Activated CD8-positive, alpha-beta memory T cell treated with anti-CD3 and anti-CD28 coated beads, Interleukin-2, amount 10 ng/mL, durations not matched to agents 7 days and 5 days (primary cell): ENCODE measurements at regions not wholly inside any gene's neighbourhood (a gene's known extent, or its start where the extent isn't known, plus 50 kb on each side); places are given as distances from the start of the nearest gene placed in this dataset.
"Not testable (repeated sequence)": the region's sequence is repeated elsewhere in the genome, so short reads cannot be mapped to it uniquely, and the experiment has no call there.

Experiments used
- ATAC-seq: fragments of 150-1000 bp; cut with Tn5 transposase; one replicate; pipeline ENCODE4 v1.10.0; 2021; ENCODE audit warnings: moderate library complexity
- CTCF ChIA-PET: fragments of 350-600 bp; sonication (Branson Sonifier 250); formaldehyde crosslinking; loops from one replicate; lab custom pipeline; 2021; ENCODE audit warnings: antibody characterized with exemption; lab: Charles Lee
- DNase-seq: peaks from one replicate; pipeline ENCODE4 v3.0.0-alpha.2; 2020
- H3K27ac Mint-ChIP-seq: one replicate; pipeline ENCODE4 v1.8.0; 2021; ENCODE audit warnings: mild to moderate bottlenecking, mixed read lengths
- H3K27me3 Mint-ChIP-seq: one replicate; pipeline ENCODE4 v1.8.0; 2021; ENCODE audit warnings: mixed read lengths
- H3K36me3 Mint-ChIP-seq: one replicate; pipeline ENCODE4 v1.8.0; 2021; ENCODE audit warnings: mild to moderate bottlenecking, mixed read lengths
- H3K4me1 Mint-ChIP-seq: one replicate; pipeline ENCODE4 v1.8.0; 2021; ENCODE audit warnings: mixed read lengths
- H3K4me3 Mint-ChIP-seq: one replicate; pipeline ENCODE4 v1.8.0; 2021; ENCODE audit warnings: mild to moderate bottlenecking, moderate library complexity, mixed read lengths
- H3K9me3 Mint-ChIP-seq: one replicate; pipeline ENCODE4 v1.8.0; 2022; ENCODE audit warnings: low read depth, mixed read lengths

- Mint-ChIP-seq H3K36me3 (no peaks in the 10 kb centered on the region), H3K4me3 (no peak overlapping the region), H3K4me1 (no peaks in the 10 kb centered on the region), H3K9me3 (peaks cover 3% of the 10 kb centered on the region), H3K27me3 (no peaks in the 10 kb centered on the region), H3K27ac (no peak overlapping the region)
- CTCF ChIA-PET, result no interaction called here
- DNase-seq (no peak), ATAC-seq (no peak)
Measured at GRCh38 chr14:48690349-48690748, 895.8 kb downstream of the RPS29 start.

DNA sequence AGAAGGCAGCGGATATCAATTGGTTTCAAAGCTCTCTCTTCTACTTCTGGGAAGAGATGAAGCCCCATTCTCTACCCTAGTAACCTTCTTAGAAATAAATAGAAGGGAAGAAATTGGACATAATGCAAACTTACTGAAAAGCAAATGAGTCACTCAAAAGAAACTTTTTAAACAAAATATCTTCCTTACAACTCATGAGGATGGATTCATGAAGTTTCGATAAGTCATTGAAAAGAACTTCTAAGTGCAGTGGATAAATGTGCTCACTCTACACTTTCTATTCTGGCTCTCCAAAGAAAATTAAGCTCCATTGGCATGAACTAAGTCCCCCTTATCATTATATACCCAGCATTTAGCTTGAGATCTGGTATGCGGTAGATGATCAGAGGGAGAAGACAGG is 899.5 kb downstream of the RPS29 start:
- no peak for ATAC-seq
- no peak overlapping the region for H3K27ac Mint-ChIP-seq
- CTCF ChIA-PET, result no interaction called here
- DNase-seq, result no peak
- peaks cover 2% of the 10 kb centered on the region for H3K9me3 Mint-ChIP-seq
- H3K36me3 Mint-ChIP-seq, result no peaks in the 10 kb centered on the region
- no peaks in the 10 kb centered on the region for H3K27me3 Mint-ChIP-seq
- H3K4me3 Mint-ChIP-seq, result no peak overlapping the region
- H3K4me1 Mint-ChIP-seq, result no peaks in the 10 kb centered on the region

DNA sequence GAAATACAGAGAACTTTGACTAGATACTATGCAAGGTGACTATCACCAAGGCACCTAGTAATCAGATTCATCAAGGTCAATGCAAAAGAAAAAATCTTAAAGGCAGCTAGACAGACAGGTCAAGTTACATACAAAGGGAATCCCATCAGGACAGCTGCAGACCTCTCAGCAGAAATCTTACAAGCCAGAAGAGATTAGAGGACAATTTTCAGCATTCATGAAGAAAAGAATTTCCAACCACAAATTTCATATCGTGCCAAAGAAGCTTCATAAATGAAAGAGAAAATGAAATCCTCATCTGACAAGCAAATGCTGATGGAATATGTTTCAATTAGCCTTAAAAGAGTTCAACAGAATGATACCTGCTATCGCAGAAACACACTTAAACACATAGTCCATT is 913.7 kb downstream of the RPS29 start:
- Mint-ChIP-seq H3K4me1 (no peaks in the 10 kb centered on the region), H3K27ac (no peak overlapping the region), H3K9me3 (peaks cover 6% of the 10 kb centered on the region), H3K36me3 (no peaks in the 10 kb centered on the region), H3K27me3 (no peaks in the 10 kb centered on the region), H3K4me3 (no peak overlapping the region)
- DNase-seq (no peak), ATAC-seq (no peak)
- CTCF ChIA-PET, result no interaction called here

DNA sequence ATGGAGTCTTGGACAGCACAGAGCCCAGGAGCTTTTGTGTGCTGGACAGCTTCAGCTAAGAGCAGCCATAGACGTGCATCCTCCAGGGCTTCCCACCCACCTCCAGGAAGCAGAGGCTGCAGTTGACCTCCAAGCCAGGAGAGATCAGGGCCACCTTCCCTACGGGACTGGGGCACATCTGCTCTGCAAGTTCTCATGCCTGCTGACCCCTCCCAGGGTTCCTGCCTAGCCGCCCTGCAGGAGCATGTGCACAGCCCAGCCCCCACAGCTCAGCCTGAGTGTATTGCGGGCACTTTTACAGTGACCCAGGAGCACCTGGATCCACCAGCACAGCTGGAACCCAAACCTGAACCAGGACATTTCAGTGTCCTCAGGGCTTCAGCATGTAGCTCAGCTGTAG is 915.2 kb downstream of the RPS29 start:
- Mint-ChIP-seq H3K4me3 (no peak overlapping the region), H3K9me3 (peaks cover 6% of the 10 kb centered on the region), H3K27ac (no peak overlapping the region), H3K27me3 (no peaks in the 10 kb centered on the region), H3K4me1 (no peaks in the 10 kb centered on the region), H3K36me3 (no peaks in the 10 kb centered on the region)
- DNase-seq, result no peak
- ATAC-seq, result no peak
- CTCF ChIA-PET, result no interaction called here

- Mint-ChIP-seq H3K4me3 (no peak overlapping the region), H3K27me3 (no peaks in the 10 kb centered on the region), H3K27ac (no peak overlapping the region), H3K36me3 (no peaks in the 10 kb centered on the region), H3K9me3 (peaks cover 3% of the 10 kb centered on the region), H3K4me1 (no peaks in the 10 kb centered on the region)
- CTCF ChIA-PET, result no interaction called here
- no peak for DNase-seq
- ATAC-seq, result no peak
Measured at GRCh38 chr14:48665077-48665784, 920.9 kb downstream of the RPS29 start.

DNA sequence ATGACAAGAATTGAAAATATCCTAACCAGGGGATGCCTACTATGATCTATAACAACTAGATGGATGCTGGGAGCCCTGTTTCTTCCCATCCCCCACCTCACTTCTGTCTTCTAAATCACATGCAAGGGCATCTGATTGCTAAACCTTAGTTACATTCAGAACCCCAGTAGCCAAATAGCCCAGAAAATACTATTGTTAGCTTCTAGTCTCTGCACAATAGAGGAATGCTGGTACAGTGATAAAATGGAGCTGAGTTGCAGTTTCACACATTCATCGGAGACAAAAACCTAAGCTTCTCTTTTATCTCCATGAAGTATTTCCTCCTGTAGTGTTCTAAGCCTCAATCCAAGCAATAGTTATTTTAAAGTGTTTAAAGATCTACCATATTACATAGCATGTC is 942.9 kb downstream of the RPS29 start:
- H3K4me1 Mint-ChIP-seq, result no peaks in the 10 kb centered on the region

DNA sequence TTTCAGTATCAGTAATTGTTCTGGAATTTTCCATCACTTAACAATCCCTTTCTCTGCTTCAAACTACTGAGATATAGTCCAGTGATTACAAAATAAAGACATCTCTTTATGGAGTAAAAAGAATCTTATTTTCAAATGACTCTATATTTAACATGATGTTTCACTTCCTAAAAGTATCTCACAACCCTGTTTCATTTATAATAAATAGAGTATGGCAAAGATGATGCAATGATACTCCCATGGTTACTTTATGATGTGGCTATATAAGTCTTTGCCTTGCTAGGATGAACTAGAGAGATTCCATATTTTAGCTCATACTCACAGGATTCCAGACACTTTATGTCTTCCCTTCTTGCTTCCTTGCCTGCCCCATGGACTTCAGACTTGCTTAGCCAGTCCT is 953.5 kb upstream of the MDGA2 start:
- no peaks in the 10 kb centered on the region for H3K4me1 Mint-ChIP-seq
- H3K27ac Mint-ChIP-seq, result no peak overlapping the region
- CTCF ChIA-PET, result no interaction called here

More for the DNA sequence above, 942.9 kb downstream of the RPS29 start:
- H3K36me3 Mint-ChIP-seq, result no peaks in the 10 kb centered on the region
- peaks cover 7% of the 10 kb centered on the region for H3K9me3 Mint-ChIP-seq
- DNase-seq (no peak), ATAC-seq (no peak)
- H3K27ac Mint-ChIP-seq, result no peak overlapping the region
- CTCF ChIA-PET, result no interaction called here
- no peak overlapping the region for H3K4me3 Mint-ChIP-seq
- no peaks in the 10 kb centered on the region for H3K27me3 Mint-ChIP-seq

DNA sequence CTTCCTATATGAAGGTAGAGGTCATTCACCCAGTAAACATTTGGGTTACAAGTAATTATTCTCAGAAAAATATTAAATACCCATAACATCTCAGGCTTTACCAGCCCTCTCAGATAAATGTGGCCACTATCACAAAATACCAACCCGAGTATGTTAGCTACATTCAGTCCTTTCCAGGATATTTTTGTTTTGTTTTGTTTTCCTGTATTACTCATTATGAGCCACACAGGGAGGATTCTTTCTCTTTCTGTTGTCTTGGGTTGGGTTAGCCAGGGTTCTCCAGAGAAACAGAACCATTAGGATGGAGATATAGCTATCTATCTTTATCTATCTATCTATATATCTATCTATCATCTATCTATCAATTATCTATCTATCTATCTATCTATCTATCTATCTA is 947.6 kb upstream of the MDGA2 start:
- H3K27me3 Mint-ChIP-seq, result no peaks in the 10 kb centered on the region
- H3K4me1 Mint-ChIP-seq, result no peaks in the 10 kb centered on the region
- DNase-seq, result no peak
- no peak overlapping the region for H3K4me3 Mint-ChIP-seq
- ATAC-seq, result no peak
- H3K9me3 Mint-ChIP-seq, result peaks cover 8% of the 10 kb centered on the region
- H3K27ac Mint-ChIP-seq, result no peak overlapping the region
- CTCF ChIA-PET, result no interaction called here
- no peaks in the 10 kb centered on the region for H3K36me3 Mint-ChIP-seq

More for the DNA sequence above, 953.5 kb upstream of the MDGA2 start:
- no peaks in the 10 kb centered on the region for H3K36me3 Mint-ChIP-seq
- DNase-seq, result no peak
- H3K9me3 Mint-ChIP-seq, result peaks cover 4% of the 10 kb centered on the region
- ATAC-seq, result no peak
- H3K4me3 Mint-ChIP-seq, result no peak overlapping the region
- no peaks in the 10 kb centered on the region for H3K27me3 Mint-ChIP-seq

GRCh38 chr14:48618057-48618456 is 942.7 kb upstream of the MDGA2 start:
- H3K27me3 Mint-ChIP-seq, result no peaks in the 10 kb centered on the region
- CTCF ChIA-PET, result no interaction called here
- DNase-seq, result no peak
- no peak overlapping the region for H3K4me3 Mint-ChIP-seq
- no peaks in the 10 kb centered on the region for H3K4me1 Mint-ChIP-seq
- no peaks in the 10 kb centered on the region for H3K36me3 Mint-ChIP-seq
- H3K9me3 Mint-ChIP-seq, result no peaks in the 10 kb centered on the region
- no peak overlapping the region for H3K27ac Mint-ChIP-seq
- no peak for ATAC-seq

GRCh38 chr14:48616931-48617330 is 941.5 kb upstream of the MDGA2 start:
- Mint-ChIP-seq H3K4me1 (no peaks in the 10 kb centered on the region), H3K36me3 (no peaks in the 10 kb centered on the region), H3K27me3 (no peaks in the 10 kb centered on the region), H3K27ac (no peak overlapping the region), H3K4me3 (no peak overlapping the region), H3K9me3 (peaks cover under 1% of the 10 kb centered on the region)
- DNase-seq, result no peak
- CTCF ChIA-PET, result no interaction called here
- ATAC-seq, result no peak

- Mint-ChIP-seq H3K4me1 (no peaks in the 10 kb centered on the region), H3K9me3 (peaks cover 2% of the 10 kb centered on the region), H3K27me3 (no peaks in the 10 kb centered on the region), H3K36me3 (no peaks in the 10 kb centered on the region), H3K4me3 (no peak overlapping the region), H3K27ac (no peak overlapping the region)
- CTCF ChIA-PET, result no interaction called here
- DNase-seq (no peak), ATAC-seq (no peak)
Measured at GRCh38 chr14:48615618-48616017, 940.2 kb upstream of the MDGA2 start.

DNA sequence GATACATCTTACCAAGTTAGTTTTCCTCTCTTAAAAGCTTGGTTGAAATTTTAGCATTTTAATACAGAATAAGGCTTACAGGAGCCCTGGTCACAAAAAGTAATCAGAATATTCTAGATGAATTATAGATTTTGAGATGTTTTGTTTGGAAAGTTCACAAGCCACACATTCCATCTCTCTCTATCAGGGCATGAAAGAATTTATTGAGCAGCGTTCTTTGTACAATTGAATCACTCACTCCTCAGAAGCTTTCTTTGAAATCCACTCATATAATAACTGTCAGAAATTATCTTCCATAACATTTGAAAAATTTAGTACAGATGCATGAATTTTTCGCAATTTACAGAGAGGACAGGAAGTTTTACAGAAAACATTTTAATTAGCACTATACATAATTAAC is 938.6 kb upstream of the MDGA2 start:
- H3K36me3 Mint-ChIP-seq, result no peaks in the 10 kb centered on the region
- no peak overlapping the region for H3K27ac Mint-ChIP-seq
- no peaks in the 10 kb centered on the region for H3K4me1 Mint-ChIP-seq
- H3K4me3 Mint-ChIP-seq, result no peak overlapping the region
- ATAC-seq (no peak), DNase-seq (no peak)
- CTCF ChIA-PET, result no interaction called here
- peaks cover 2% of the 10 kb centered on the region for H3K9me3 Mint-ChIP-seq
- H3K27me3 Mint-ChIP-seq, result no peaks in the 10 kb centered on the region

- H3K27ac Mint-ChIP-seq, DNase-seq, ATAC-seq, H3K27me3 Mint-ChIP-seq, H3K4me1 Mint-ChIP-seq, CTCF ChIA-PET, H3K36me3 Mint-ChIP-seq, H3K4me3 Mint-ChIP-seq: not testable (repeated sequence)
- peaks cover 15% of the 10 kb centered on the region for H3K9me3 Mint-ChIP-seq
Measured at GRCh38 chr14:48606960-48607359, 931.6 kb upstream of the MDGA2 start.

GRCh38 chr14:48598458-48598857 is 923.1 kb upstream of the MDGA2 start:
- Mint-ChIP-seq H3K36me3 (no peaks in the 10 kb centered on the region), H3K4me1 (no peaks in the 10 kb centered on the region), H3K9me3 (peaks cover 4% of the 10 kb centered on the region), H3K27me3 (no peaks in the 10 kb centered on the region), H3K4me3 (no peak overlapping the region), H3K27ac (no peak overlapping the region)
- ATAC-seq, result no peak
- no peak for DNase-seq
- CTCF ChIA-PET, result no interaction called here

- Mint-ChIP-seq H3K27me3 (no peaks in the 10 kb centered on the region), H3K9me3 (peaks cover 3% of the 10 kb centered on the region), H3K4me1 (no peaks in the 10 kb centered on the region), H3K36me3 (no peaks in the 10 kb centered on the region), H3K27ac (no peak overlapping the region), H3K4me3 (no peak overlapping the region)
- CTCF ChIA-PET, result no interaction called here
- DNase-seq (no peak), ATAC-seq (no peak)
Measured at GRCh38 chr14:48586099-48586498, 910.7 kb upstream of the MDGA2 start.
